Kidney (tissue), 13 donors: ENCODE measurements at regions not wholly inside any gene's neighbourhood (a gene's known extent, or its start where the extent isn't known, plus 50 kb on each side); places are given as distances from the start of the nearest gene placed in this dataset.

ENCODE experiments used
- DNase-seq, 5 donors: peaks; one replicate each; pipeline ENCODE4 v3.0.0-alpha.2; 2013 to 2020
- FAIRE-seq: peaks from 2 replicates; lab custom pipeline; 2012; peaks lifted over from hg19 to GRCh38; lab: Jason Lieb, UNC
- H3K27ac ChIP-seq, 2 donors: one replicate each; pipeline ENCODE4 v1.7.0; 2013; ENCODE audit warnings: low read depth in 2 of 2, low read length in 2 of 2, inconsistent platforms in 1 of 2
- H3K27me3 ChIP-seq: one replicate; pipeline ENCODE4 v1.7.1; 2013; ENCODE audit warnings: low read length, inconsistent platforms; ENCODE audit not compliant: control insufficient read depth, insufficient read depth
- H3K36me3 ChIP-seq, 3 donors: one replicate each; pipeline versions ENCODE4 v1.7.0 to v1.7.1; 2013; ENCODE audit warnings: low read length in 3 of 3, control low read depth in 1 of 3, inconsistent platforms in 1 of 3; ENCODE audit not compliant: insufficient read depth in 3 of 3, control insufficient read depth in 2 of 3
- H3K4me1 ChIP-seq, 3 donors: one replicate each; pipeline versions ENCODE4 v1.7.0 to v1.7.1; 2013; ENCODE audit warnings: low read length in 3 of 3, inconsistent platforms in 1 of 3, low read depth in 1 of 3; ENCODE audit not compliant: control insufficient read depth in 2 of 3, insufficient read depth in 2 of 3
- H3K4me3 ChIP-seq, 3 donors: one replicate each; pipeline versions ENCODE4 v1.7.0 to v1.8.1; 2013; ENCODE audit warnings: low read length in 3 of 3, control low read depth in 1 of 3, inconsistent platforms in 1 of 3
- H3K9ac ChIP-seq, 3 donors: one replicate each; pipeline versions ENCODE4 v1.7.0 to v1.7.1; 2013; ENCODE audit warnings: low read length in 3 of 3, control low read depth in 1 of 3, inconsistent platforms in 1 of 3
- H3K9me3 ChIP-seq, 3 donors: one replicate each; pipeline versions ENCODE4 v1.7.0 to v1.7.1; 2013; ENCODE audit warnings: low read length in 3 of 3, control low read depth in 1 of 3, inconsistent platforms in 1 of 3; ENCODE audit not compliant: control insufficient read depth in 2 of 3, insufficient read depth in 1 of 3
- intact Hi-C: fragments of 100-400 bp; cut with DNase I; formaldehyde crosslinking; loops from one replicate; pipeline ENCODE4 v1.11.1; 2022
- TF ChIP-seq, protein P1 (sequence below): IDR thresholded peaks from 3 replicates; pipeline ENCODE4 v1.5.1; 2012; ENCODE audit warnings: mild to moderate bottlenecking, moderate library complexity, borderline replicate concordance; ENCODE audit not compliant: insufficient read depth; ENCODE audit errors: extremely low read depth
- donor health status: control.
- donor health status: control.
- donor health status: control.
- donor health status: control.
- donor health status: control.
- donor health status: DM: yes; HTN: yes; CAD: no.
- donor health status: Normal renal cell carcinoma (clear cell type).

DNA sequence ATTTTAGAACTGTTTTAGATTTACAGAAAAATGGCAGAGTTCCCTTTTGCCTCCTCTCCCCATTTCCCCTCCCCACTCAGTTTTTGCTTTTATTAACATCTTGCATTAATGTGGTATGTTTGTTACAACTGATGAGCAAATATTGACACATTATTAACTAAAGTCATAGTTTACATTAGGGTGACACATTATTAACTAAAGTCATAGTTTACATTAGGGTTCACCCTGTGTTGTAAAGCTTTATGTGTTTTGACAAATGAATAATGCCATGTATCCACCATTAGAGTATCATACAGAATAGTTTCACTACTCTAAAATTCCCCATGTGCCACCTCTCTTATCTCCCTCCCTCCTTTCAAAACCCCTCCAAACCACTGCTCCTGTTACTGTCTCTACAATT, 262.5 kb downstream of the NPR3 start:
- Histone ChIP-seq H3K27ac (no peak overlapping the region), H3K9me3 (no peaks in the 10 kb centered on the region), H3K4me1 (no peaks in the 10 kb centered on the region), H3K27me3 (no peaks in the 10 kb centered on the region), H3K9ac (no peak overlapping the region), H3K36me3 (no peaks in the 10 kb centered on the region), H3K4me3 (no peak overlapping the region)
- FAIRE-seq (no peak), DNase-seq (no peak)
- TF ChIP-seq, protein P1, sequence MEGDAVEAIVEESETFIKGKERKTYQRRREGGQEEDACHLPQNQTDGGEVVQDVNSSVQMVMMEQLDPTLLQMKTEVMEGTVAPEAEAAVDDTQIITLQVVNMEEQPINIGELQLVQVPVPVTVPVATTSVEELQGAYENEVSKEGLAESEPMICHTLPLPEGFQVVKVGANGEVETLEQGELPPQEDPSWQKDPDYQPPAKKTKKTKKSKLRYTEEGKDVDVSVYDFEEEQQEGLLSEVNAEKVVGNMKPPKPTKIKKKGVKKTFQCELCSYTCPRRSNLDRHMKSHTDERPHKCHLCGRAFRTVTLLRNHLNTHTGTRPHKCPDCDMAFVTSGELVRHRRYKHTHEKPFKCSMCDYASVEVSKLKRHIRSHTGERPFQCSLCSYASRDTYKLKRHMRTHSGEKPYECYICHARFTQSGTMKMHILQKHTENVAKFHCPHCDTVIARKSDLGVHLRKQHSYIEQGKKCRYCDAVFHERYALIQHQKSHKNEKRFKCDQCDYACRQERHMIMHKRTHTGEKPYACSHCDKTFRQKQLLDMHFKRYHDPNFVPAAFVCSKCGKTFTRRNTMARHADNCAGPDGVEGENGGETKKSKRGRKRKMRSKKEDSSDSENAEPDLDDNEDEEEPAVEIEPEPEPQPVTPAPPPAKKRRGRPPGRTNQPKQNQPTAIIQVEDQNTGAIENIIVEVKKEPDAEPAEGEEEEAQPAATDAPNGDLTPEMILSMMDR = no peak
- intact Hi-C loops = no loop called here

DNA sequence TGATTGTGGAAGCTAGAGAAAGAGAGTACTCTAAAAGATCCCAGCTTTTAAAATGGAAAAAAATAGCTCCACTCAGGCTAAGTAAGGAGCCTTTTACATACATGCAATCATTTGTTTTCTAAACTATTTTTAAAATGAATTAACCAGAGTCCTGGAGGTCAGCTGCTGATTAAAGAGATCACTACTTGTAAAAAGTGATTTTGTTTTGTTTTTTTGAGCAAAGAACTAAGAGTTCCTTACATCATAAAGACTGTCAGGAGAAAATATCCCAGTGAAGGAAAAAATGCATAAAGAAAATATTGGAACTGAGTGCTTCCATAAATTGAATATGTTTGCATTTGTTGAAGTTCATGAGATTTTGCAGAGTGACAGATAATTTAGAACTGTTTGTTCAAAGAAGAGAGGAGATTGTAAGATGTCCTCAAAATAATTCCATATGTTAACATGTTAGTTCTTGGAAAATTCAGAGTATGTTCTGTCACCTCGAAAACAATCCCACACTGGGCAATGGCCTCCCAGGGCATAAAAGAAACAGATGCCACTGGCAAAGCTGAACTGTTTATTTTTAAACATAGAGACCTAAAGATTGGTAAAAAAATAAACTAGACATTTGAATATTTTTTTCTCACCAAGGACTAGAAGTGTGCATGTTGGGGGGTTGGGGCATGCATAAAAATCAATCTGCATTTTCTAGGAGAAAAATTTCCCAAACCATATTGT, 264.7 kb downstream of the NPR3 start:
- DNase-seq (peak in 2 of 5 donors; percentile 44 to 75), FAIRE-seq (no peak)

DNA sequence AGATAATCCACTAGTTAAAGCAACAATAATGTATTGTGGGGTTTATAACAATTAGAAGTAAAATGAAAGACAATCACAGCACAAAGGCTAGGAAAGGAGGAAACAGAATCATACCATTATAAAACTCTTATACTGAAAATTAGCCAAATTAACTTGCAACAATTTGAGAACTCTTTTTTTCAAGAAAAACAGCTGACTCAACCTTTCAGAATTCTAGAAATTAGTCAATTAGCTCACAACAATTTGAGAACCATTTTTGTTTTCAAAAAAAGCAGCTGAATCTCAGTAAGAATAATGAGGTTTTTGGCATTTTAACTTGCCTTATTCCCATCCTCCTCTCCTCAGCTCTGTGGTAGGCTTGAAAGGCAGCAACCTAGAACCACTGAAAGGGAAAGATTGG, 269.9 kb downstream of the NPR3 start:
- Histone ChIP-seq H3K4me1 (no peaks in the 10 kb centered on the region), H3K27ac (no peak overlapping the region), H3K27me3 (no peaks in the 10 kb centered on the region), H3K36me3 (no peaks in the 10 kb centered on the region), H3K4me3 (no peak overlapping the region), H3K9me3 (no peaks in the 10 kb centered on the region), H3K9ac (no peak overlapping the region)
- intact Hi-C loops = no loop called here
- TF ChIP-seq, protein P1 = no peak
- DNase-seq = no peak
- FAIRE-seq = no peak

More for the DNA sequence above, 264.7 kb downstream of the NPR3 start:
- no peak overlapping the region for H3K4me3 ChIP-seq
- no peaks in the 10 kb centered on the region for H3K9me3 ChIP-seq
- TF ChIP-seq, protein P1 = no peak
- H3K27ac ChIP-seq = no peak overlapping the region
- H3K36me3 ChIP-seq = no peaks in the 10 kb centered on the region
- H3K27me3 ChIP-seq = no peaks in the 10 kb centered on the region
- no peaks in the 10 kb centered on the region for H3K4me1 ChIP-seq
- intact Hi-C loops = no loop called here
- H3K9ac ChIP-seq = no peak overlapping the region
